ENCODE measurements at regions not wholly inside any gene's neighbourhood (a gene's known extent, or its start where the extent isn't known, plus 50 kb on each side); places are given as distances from the start of the nearest gene placed in this dataset.

DNA sequence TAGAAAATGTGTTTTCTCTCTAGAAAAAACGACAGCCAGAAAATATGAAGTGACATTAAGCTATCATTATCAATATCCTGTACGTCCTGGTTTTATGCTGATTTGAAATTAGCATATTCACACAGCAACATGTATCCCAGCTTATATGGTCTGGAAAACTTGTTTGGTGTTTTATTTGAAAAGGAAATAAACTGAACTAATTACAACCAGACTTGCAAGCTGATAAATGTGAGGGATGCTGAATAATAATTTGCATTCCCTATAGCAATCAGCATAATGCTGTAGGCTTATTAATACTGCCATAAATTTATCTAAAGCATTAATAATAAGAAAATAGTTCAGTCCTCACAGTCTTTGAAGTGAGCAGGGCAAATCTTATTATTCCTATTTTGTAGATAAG is 336.9 kb upstream of the UMPS start:
- TF ChIP-seq, protein P1, sequence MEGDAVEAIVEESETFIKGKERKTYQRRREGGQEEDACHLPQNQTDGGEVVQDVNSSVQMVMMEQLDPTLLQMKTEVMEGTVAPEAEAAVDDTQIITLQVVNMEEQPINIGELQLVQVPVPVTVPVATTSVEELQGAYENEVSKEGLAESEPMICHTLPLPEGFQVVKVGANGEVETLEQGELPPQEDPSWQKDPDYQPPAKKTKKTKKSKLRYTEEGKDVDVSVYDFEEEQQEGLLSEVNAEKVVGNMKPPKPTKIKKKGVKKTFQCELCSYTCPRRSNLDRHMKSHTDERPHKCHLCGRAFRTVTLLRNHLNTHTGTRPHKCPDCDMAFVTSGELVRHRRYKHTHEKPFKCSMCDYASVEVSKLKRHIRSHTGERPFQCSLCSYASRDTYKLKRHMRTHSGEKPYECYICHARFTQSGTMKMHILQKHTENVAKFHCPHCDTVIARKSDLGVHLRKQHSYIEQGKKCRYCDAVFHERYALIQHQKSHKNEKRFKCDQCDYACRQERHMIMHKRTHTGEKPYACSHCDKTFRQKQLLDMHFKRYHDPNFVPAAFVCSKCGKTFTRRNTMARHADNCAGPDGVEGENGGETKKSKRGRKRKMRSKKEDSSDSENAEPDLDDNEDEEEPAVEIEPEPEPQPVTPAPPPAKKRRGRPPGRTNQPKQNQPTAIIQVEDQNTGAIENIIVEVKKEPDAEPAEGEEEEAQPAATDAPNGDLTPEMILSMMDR (IDR thresholded peaks at IDR 0.05): no peak
- no peak for TF ChIP-seq POLR2A (IDR thresholded peaks at IDR 0.05)

All from thyroid gland (tissue), 4 donors.